ENCODE measurements at regions not wholly inside any gene's neighbourhood (a gene's known extent, or its start where the extent isn't known, plus 50 kb on each side); places are given as distances from the start of the nearest gene placed in this dataset.
"Not testable (repeated sequence)": the region's sequence is repeated elsewhere in the genome, so short reads cannot be mapped to it uniquely, and the experiment has no call there.

DNA sequence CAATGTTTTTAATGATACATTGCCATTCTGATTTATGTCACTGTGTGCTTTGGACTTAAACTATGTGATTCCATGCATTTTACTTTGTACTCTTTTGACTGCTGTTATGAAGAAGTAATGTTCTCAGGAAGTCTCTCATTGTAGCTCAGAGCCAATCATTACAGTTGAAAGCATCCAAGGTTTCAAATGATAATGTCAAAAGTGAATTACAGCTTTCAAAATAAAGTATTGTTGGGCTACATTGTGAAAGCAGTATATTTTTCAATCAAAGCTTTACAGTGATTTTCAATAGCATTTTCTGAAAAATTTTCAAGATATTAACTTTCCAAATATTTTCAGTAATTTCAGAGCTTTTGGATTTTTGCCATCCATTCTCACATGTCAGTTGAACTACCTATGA, 243.6 kb downstream of the ZIC4 start:
- DNase-seq (ENCODE audit: low read depth): no peak
- no peak overlapping the region for H3K4me3 ChIP-seq (ENCODE audit: low read depth, low read length)
- TF ChIP-seq, protein P1, sequence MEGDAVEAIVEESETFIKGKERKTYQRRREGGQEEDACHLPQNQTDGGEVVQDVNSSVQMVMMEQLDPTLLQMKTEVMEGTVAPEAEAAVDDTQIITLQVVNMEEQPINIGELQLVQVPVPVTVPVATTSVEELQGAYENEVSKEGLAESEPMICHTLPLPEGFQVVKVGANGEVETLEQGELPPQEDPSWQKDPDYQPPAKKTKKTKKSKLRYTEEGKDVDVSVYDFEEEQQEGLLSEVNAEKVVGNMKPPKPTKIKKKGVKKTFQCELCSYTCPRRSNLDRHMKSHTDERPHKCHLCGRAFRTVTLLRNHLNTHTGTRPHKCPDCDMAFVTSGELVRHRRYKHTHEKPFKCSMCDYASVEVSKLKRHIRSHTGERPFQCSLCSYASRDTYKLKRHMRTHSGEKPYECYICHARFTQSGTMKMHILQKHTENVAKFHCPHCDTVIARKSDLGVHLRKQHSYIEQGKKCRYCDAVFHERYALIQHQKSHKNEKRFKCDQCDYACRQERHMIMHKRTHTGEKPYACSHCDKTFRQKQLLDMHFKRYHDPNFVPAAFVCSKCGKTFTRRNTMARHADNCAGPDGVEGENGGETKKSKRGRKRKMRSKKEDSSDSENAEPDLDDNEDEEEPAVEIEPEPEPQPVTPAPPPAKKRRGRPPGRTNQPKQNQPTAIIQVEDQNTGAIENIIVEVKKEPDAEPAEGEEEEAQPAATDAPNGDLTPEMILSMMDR (IDR thresholded peaks at IDR 0.05; ENCODE audit: low read depth, low read length, missing control alignments): no peak

DNA sequence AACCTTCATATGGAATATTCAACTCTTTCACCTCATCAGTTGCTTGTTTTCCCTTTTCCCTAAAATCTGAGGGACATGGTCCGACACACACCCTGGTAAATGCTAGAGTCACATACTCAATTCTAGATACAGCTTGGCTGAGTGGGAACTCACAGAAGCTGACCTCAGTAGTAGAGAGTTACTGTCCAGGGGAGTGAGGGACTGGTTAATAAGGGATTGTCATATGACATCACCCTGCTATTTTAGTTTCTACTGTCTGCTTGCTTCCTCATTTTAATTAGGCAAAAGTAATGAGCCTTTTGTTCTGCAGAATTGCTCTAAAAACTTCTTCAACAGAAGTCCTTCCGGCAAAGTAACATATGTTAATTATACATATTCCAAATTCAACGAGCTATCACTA, 244.5 kb downstream of the ZIC4 start:
- DNase-seq (ENCODE audit: low read depth): no peak
- no peak overlapping the region for H3K4me3 ChIP-seq (ENCODE audit: low read depth, low read length)
- TF ChIP-seq, protein P1 (IDR thresholded peaks at IDR 0.05; ENCODE audit: low read depth, low read length, missing control alignments): no peak

DNA sequence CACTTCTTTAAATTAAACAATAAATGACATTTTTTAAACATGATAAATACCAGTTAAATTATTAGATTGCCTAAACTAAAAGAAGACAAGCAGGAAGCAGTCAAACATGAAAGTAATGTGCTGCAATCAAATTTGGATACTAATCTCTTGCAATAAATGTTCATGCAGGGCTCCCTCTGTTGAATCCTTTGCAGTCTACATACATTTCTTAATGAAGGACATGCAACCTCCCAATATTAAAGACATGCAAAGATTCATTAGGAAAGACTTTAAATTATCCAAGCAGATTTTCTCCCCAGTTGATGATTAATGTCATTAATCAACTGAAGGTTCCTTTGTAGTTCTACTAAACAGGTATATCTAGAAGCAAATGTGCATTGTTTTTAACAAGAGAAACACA, 245.4 kb downstream of the ZIC4 start:
- H3K4me3 ChIP-seq (ENCODE audit: low read depth, low read length): no peak overlapping the region
- TF ChIP-seq, protein P1 (IDR thresholded peaks at IDR 0.05; ENCODE audit: low read depth, low read length, missing control alignments): no peak

DNA sequence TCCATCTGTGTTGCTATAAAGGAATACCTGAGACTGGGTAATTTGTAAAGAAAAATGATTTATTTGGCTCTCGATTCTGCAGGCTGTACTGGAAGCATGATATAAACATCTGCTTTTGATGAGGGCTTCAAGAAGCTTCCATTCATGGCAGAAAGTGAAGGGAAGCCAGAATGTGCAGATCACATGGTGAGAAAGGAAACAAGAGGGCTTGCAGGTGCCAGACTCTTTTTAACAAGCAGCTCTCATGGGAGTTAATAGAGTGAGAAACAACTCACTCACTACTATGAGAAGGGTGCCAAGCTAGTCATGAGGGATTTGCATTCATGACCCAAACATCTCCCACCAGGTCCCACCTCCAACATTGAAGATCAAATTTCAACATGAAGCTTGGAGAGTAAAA, 247.2 kb downstream of the ZIC4 start:
- TF ChIP-seq, protein P1 (IDR thresholded peaks at IDR 0.05; ENCODE audit: low read depth, low read length, missing control alignments): no peak
- DNase-seq (ENCODE audit: low read depth): no peak
- no peak overlapping the region for H3K4me3 ChIP-seq (ENCODE audit: low read depth, low read length)

More for the DNA sequence above, 245.4 kb downstream of the ZIC4 start:
- no peak for DNase-seq (ENCODE audit: low read depth)

DNA sequence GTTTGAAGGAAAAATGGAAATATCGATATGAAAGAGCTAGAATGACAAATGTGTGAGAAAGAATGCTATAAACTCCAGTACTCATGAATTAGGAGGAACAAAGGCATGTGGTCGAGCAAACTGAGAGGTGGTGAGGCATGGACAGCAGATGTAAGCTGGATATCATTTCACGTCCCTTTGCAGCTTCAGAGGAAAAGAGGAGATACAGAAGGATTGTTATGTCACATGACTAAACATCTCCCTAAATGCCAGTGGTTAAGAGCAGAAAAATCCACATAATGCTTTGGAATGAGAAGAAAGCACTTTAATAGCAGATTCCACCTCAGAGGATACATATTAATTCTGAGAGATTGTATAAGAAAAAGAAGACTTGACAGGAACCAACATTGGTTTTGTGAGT, 248.7 kb downstream of the ZIC4 start:
- TF ChIP-seq, protein P1 (IDR thresholded peaks at IDR 0.05; ENCODE audit: low read depth, low read length, missing control alignments): no peak
- DNase-seq (ENCODE audit: low read depth): no peak
- H3K4me3 ChIP-seq (ENCODE audit: low read depth, low read length): no peak overlapping the region

DNA sequence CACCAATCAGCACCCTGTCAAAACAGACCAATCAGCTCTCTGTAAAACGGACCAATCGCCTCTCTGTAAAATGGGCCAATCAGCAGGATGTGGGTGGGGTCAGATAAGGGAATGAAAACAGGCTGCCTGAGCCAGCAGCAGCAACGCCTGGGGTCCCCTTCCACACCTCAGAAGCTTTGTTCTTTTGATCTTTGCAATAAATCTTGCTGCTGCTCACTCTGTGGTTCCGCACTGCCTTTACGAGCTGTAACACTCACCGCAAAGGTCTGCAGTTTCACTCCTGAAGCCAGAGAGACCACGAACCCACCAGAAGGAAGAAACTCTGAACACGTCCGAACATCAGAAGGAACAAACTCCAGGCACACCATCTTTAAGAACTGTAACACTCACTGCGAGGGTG, 251.4 kb downstream of the ZIC4 start:
- not testable (repeated sequence) for DNase-seq (ENCODE audit: low read depth)

DNA sequence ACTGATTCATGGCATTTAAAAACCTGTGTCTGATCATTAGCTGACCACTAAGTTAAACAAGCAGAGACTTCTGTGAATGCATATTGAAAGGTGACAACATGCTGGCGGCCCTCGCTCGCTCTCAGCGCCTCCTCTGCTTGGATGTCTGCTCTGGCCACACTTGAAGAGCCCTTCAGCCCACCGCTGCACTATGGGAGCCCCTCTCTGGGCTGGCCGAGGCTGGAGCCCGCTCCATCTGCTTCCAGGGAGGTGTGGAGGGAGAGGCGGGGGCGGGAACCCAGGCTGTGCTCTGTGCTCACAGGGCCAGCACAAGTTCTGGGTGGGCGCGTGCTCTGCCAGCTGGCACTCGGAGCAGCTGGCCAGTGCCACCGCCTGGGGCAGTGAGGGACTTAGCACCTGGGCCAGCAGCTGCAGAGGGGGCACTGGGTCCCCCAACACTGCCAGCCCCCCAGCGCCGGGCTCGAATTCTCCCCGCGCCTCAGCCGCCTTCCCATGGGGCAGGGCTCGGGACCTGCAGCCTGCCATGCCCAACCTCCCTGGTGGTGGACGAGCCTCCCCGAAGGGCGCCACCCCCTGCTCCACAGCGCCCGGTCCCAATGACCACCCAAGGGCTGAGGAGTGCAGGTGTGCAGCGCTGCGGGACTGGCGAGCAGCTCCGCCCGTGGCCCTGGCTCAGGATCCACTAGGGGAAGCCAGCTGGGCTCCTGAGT, 252.4 kb downstream of the ZIC4 start:
- TF ChIP-seq, protein P1 (IDR thresholded peaks at IDR 0.05; ENCODE audit: low read depth, low read length, missing control alignments): no peak
- no peak for DNase-seq (ENCODE audit: low read depth)
- H3K4me3 ChIP-seq (ENCODE audit: low read depth, low read length): no peak overlapping the region

More for the DNA sequence above, 251.4 kb downstream of the ZIC4 start:
- H3K4me3 ChIP-seq (ENCODE audit: low read depth, low read length): not testable (repeated sequence)
